ENCODE measurements at regions not wholly inside any gene's neighbourhood (a gene's known extent, or its start where the extent isn't known, plus 50 kb on each side); places are given as distances from the start of the nearest gene placed in this dataset.

DNA sequence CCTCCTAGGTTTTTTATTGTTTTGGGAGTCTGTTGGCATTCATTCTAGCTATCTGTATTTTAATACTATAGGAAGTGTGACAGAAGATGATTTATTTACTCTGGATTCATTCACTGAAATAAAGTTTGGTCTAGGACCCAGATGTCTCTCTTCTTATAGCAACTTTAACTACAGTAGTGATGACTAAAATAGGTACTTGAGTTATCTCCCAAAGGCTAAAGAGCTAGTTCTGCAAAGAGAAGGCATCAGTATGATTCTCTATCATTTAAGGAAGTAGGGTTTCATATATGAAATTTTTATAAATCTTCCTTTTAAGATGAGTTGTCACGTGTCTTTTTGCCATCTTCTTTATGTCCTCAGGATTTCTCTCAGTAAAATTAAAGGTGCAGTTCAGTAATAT lies 507.4 kb downstream of the KCTD12 start:
- no peak for ATAC-seq
- intact Hi-C loops (cut with DNase I) = no loop called here
- no peak for DNase-seq (ENCODE audit: missing footprints)

DNA sequence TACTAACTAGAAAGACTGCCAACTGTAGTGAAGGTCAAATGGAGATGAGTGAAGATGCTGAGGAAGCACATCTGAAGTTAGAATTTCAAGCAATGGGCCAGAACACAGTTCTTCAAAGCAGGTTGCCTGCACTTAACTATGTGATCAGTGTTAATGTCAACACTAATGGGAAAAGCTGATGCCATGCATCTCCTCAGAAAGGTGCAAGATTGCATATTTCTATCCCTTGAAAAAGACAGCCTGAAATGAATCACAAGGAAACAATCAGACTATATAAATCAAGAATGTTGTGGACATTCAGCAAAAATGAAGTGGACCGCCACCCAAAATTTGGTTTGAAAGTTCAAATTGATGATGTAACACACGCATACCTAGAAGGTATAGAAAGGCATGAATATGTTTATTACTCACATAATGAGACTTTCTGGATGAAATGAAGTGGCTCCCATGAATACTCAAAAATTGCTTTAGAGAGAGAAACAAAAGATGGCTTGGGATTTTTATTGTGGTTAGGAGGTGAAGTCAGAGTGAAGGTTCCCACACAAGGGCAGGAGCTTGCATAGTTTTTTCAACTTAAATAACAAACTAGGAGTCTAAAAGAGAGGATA lies 522.4 kb downstream of the KCTD12 start:
- no peak for DNase-seq (ENCODE audit: missing footprints)
- intact Hi-C loops (cut with DNase I) = no loop called here
- ATAC-seq = no peak

DNA sequence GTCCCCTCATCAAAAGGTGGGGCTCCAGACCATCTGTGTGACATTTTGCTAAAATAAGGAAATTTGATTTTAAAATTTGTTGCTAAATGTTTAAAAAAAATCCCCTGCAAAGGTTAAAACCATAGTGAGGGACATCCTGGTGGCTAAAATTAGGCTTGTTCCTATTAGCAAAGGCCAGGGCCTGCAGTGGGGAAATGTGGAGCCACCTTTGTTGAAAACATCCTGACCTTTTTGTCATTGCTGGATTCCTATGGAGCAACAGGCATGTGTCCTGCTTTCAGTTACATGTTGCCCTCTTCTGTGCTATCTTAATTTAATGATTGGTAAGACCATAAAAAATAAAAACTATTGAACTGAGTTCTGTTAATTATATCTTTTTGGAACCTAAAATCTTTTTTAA lies 524.3 kb downstream of the KCTD12 start:
- intact Hi-C loops (cut with DNase I) = no loop called here
- no peak for ATAC-seq

DNA sequence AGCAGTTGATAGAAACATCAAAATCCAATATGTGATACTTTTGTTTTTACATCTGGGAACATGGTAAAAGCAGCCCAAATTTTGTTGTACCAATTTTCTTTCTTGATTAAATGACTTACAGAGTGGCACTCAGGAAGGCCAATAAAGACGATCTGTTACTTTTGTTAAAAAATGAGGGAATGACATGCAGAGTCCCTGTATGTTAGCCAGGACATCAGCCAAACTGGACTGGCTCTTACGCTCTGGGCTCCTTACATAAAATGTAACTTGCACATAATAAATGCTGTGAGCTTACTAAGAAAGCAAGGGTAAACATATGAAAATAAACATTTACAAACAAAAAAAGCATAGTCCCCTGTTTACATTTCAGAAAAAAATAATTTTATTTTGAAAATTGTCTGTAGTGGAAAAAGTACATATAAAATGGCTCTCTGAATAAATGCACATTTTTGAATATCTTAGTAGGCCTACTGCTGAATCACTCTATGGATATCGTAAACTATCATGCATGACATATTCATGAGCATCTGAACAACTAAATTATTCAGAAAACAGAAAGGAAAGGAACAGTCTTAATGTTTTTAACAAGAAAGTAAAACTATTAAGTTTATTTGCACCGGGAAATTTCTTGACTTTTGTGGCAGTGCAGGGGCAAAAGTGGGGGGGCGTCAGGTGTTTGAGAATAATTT lies 534.5 kb downstream of the KCTD12 start:
- DNase-seq (ENCODE audit: missing footprints) (no peak), ATAC-seq (no peak)
- intact Hi-C loops (cut with DNase I) = no loop called here

More for the DNA sequence above, 524.3 kb downstream of the KCTD12 start:
- DNase-seq (ENCODE audit: missing footprints) = no peak

DNA sequence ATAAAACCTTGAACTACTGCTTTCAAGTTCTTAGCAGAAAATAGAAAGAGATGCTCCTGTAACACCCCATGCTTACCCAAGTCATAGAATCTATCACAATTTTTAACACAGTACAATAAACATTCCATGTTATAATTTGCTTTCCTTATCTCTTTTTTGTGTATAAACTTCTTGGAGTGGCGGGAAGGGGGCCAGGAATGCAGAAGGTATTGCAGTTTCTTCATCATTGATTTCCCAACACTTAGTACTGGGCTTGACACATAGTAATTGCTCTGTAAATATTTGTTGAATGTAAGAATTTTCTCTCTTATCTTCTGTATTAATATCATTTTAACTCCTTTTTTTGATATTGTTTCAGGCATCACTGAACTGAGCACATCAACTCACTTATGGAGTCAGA lies 535.8 kb downstream of the KCTD12 start:
- intact Hi-C loops (cut with DNase I) = no loop called here
- no peak for ATAC-seq
- no peak for DNase-seq (ENCODE audit: missing footprints)

DNA sequence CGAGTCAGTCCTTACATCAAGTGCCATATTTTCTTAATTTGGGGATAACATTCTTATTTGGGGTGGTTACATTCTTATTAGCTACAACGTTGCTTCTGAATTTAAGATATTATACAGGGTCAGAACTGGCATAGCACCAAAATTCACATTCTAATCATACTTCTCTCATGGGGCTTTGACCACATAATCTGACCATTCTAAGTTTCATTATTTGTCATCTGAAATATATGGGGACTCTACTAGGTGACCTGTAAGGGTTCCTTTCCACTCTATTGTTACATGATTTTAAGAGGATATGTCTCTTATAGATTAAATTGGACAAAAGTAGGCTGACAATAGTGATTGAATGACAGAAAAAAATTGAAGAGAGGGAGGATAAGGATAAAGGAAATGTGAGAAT lies 536.5 kb downstream of the KCTD12 start:
- intact Hi-C loops (cut with DNase I) = no loop called here
- DNase-seq (ENCODE audit: missing footprints) = no peak
- no peak for ATAC-seq

DNA sequence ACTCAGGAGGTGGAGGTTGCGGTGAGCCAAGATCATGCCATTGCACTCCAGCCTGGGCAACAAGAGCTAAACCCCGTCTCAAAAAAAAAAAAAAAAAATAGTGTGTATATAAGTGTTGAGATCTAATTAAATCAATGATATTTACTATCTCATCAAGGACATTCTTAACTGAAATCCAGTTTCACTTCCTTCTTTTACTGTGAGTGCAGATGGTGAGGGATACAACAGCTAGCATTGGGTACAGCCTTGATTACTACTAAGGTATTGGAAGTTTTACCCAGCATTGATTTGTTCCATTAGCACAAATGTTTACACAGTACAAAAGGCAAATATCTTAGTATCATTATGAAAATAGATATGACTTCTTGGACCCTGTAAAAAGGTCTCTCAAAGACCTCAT lies 546.6 kb downstream of the KCTD12 start:
- DNase-seq (ENCODE audit: missing footprints) (no peak), ATAC-seq (no peak)
- intact Hi-C loops (cut with DNase I) = no loop called here

DNA sequence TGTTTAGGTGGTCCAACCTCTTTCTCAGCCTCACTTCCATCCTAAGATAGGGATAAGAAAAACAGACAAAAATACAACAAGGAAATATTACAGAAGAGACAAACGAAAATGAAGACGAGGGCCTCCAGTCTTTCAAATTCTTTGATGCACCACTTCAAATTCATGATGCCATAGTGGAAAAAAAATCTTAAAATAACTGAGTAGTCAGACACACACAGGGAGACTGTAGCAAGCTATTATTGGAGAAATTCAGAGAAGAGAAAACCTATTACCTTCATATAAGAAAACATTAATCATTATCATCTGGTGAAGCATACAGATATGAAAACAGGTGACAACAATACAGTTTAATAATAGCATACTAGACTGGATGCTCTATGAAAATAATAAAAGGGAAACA lies 548.2 kb downstream of the KCTD12 start:
- ATAC-seq = no peak
- intact Hi-C loops (cut with DNase I) = no loop called here
- no peak for DNase-seq (ENCODE audit: missing footprints)

DNA sequence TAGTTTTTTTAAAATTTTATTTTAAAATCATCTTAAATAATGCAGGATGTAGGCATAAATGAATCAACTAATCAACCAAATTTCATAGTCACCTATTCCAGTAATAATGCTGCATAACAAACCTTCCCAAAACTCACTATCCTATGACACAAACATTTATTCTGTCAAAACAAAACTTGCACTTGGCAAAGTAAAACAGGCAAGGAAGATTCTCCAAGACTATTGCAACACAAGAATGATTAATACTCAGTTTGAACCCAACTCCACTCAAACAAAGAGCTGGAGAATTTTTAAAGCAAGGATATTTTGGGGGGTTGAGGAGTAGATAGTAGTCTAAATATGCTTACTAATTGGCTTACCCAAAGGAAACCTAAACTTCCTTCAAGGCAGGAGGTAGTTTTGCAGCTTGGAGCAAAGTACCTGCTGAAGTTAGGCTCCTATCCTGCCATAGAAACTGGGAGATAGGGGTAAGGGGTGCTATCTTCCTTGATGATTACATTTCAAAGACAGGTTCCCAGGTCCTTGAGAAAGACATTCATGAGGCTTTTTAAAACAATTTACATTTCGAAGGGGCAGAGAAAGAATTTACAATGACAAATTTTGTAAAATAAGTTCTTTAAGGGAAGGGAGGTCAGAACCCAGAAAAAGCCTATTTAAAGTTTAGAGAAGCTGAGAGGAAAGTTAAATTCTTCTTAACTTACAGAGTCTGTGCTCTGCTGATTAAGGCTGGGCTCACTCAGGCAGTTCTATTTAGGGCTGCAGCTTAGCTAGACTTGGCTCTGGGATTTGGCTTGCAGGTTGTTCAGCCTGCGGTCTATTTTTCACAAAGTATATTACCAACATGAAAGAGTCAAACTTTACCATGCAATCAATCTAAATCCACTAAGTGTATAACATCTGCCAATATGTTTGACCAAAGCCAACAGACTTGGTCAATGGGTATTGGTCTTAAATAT lies 549.0 kb downstream of the KCTD12 start:
- ATAC-seq (peak; percentile 65), DNase-seq (ENCODE audit: missing footprints) (no peak)
- intact Hi-C loops (cut with DNase I) = no loop called here

DNA sequence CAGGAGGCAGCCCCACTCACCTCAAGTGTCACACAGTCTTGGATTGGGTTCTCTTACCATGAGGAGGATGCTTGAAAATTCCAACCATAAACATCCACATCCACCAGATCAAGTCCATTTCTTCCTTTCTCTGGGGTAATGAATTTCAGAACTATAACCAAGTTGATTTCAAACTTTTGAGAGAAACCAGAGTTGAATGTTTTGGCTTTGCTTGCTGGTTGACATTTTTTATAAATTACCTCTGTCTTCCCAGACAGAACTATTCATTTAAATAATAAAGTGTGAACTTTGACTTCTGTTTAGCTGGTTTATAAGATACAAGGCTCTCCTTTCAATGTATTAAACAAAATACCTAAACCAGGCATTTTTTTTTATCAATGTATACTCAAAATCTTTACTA lies 550.7 kb downstream of the KCTD12 start:
- DNase-seq (ENCODE audit: missing footprints) (no peak), ATAC-seq (no peak)
- intact Hi-C loops (cut with DNase I) = no loop called here

DNA sequence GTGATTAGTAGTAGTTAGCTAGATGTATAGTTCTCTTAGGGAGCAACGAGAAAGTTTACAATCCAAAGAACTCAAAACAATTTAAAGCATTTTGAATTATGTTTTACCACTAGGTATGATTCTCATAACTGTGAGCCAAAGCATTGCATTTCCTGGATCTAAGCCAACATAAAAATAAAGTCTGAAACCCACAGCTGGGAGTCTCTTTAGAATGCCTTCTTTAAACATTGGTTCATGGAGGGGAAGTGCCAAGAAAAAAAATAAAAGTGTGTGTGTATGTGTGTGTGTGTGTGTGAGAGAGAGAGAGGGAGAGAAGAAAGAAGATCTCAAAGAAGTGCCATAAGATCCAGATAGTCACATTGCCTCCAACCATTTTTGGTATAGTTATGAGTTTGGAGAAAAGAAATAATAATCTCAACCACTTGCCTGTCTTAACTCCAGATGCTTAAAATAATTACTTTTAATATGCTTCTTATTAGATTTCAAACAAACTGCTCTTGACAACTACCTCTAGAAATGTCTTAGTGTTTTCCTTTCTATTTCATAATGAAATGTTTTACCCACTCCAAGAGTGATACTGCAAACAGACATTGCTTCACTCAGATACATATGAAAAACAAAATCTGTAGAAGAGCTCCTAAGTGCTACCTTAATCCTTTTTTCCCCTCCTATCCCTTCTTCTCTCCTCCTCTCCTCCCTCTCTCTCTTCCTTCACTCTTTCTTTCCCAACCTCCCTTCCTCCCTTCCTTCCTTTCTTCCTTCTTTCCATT lies 554.1 kb downstream of the KCTD12 start:
- no peak for ATAC-seq
- DNase-seq (ENCODE audit: missing footprints) = no peak
- intact Hi-C loops (cut with DNase I) = no loop called here

DNA sequence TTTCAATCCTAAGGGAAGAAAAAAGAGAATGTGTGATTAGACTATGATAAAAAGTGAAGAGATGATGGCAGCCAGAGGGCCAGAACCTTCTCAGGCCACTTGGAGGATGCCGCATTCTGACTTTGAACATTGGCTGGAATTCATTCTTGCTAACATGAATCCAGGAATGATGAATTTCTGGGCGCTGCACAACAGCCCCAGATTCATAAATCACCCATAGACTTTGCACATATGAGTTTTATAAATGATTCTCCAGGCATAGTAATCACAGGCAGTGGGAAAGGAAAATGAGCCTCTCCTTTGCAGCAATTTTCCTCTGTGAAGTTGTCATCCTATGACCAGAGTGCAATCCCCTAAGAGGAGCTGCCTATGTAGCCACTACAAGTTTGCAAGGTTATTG lies 555.4 kb downstream of the KCTD12 start:
- no peak for DNase-seq (ENCODE audit: missing footprints)
- no peak for ATAC-seq
- intact Hi-C loops (cut with DNase I) = no loop called here

DNA sequence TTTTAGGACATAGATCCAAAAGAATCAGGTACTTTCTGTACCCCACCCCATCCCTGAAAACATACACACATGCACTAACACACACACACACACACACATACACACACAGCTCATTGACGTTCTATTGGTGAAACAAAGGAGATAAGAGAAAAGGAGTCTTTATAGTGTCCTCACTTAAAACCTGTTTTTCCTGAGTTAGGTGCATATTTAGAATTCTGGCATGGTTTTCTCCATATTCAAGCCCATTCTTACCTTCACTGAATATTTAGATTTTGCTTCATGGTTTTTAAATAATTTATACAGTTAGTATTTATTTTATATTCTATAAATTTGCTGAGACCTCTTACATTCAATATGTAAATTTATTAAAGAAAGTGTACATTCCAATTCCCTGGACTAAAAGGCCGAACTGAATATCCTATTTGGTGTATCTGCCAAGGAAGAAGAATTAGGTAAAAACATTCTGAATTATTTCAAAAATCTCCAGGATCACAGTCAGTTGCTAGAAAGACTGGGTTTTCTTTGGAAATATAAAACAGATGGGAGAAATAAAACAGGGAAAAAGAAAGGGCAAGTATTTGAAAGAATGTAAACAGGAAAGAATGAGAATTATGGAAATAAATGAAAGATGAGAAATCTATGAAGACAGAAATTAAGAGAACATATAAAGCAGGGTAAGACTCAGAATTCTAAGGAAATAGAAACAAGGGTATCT lies 556.2 kb downstream of the KCTD12 start:
- DNase-seq (ENCODE audit: missing footprints) (no peak), ATAC-seq (no peak)
- intact Hi-C loops (cut with DNase I) = no loop called here

DNA sequence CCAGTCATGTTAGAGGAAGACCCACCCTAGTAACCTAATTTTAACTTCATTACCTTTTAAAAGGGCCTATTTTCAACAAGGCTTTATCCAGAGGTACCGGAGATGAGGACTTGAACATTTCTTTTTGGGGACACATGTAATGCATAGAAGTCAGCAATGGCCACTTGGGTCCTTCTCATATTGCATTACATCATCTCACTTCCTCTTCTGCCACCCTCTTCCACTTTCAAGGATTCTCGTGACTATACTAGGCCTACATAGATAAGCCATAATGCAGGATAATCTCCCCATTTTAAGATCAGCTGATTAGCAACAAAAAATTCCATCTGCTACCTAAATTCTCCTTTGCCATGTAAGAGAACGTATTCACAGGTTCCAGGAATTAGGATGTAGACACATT lies 557.2 kb downstream of the KCTD12 start:
- no peak for ATAC-seq
- intact Hi-C loops (cut with DNase I) = no loop called here
- no peak for DNase-seq (ENCODE audit: missing footprints)

DNA sequence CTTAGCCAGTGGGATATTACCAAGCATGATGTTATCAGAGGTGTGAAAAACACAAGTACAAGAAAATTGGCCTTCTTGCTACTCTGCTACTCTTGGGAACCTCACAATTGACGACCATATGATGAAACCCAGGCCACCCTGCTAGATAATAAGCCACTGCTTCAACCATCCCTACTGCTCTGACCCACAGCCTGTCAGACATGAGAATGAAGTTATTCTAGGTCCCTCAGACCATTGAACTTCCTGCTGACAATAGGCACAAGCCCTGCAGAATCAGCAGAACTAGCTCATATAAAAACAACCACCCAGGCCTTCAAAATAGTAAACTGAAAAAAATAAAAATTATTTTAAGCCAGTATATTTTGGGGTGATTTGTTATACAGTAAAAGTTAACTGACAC lies 559.9 kb downstream of the KCTD12 start:
- DNase-seq (ENCODE audit: missing footprints) (no peak), ATAC-seq (no peak)
- intact Hi-C loops (cut with DNase I) = no loop called here

DNA sequence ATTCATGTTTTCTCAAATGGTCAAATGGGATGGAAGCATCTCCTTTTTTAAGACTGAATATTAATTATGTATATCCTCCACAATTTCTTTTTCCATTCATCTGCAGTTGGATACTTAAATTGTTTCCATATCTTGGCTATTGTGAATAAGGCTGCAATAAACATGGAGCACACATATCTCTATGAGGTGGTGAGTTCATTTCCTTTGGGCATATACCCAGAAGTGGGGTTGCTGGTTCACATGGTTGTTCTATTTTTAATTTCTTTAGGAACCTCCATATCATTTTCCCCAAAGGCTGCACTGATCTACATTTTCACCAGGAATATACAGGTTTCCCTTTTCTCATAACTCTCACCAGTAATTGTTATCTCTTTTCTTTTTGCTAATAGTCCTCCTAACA lies 566.3 kb downstream of the KCTD12 start:
- no peak for ATAC-seq
- intact Hi-C loops (cut with DNase I) = no loop called here
- DNase-seq (ENCODE audit: missing footprints) = no peak

DNA sequence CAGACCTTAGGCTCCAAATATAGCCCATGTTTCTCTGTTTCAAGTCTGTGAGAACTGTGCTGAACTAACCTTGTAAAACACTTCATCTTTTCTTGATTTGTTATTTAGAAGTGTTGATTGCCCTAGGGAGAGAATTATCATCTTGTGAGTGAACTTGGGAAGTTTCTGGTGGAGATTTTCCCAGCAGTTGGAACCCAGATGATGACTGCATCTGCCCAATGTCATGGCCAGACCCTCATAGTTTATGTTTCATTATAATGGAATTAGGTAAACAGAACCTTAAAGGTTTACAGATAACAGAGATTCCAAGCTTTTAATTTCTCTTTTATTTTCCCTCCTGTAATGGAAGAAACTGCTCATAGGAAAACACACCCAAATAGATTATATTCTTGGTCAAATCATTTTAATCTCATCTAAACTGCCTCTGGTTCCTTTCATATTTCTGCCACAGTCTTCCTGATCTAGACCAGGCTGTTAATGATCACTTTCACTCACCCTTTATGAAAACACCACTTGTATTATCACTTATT lies 569.1 kb downstream of the KCTD12 start:
- ATAC-seq (no peak), DNase-seq (ENCODE audit: missing footprints) (no peak)
- intact Hi-C loops (cut with DNase I) = no loop called here

DNA sequence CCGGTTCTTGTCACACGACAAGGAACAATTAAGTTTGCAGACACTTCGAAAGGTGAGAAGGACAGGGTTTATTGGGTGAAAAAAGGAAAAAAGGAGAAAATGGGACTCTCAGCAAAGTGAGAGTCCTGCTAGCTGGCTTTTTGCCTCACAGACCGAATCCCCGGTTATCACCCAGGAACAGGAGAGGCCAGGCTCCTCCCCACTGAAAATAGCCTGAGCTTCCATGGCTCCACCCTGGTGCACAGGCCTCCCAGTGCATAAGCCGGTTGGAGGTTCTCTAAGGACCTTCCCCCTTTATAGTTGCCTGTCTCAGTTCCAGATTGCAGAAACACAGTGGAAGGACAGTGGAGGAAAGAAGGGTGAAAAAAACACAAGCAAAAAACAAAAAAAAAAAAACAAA lies 571.7 kb downstream of the KCTD12 start:
- ATAC-seq (no peak), DNase-seq (ENCODE audit: missing footprints) (no peak)
- intact Hi-C loops (cut with DNase I) = no loop called here

Measured in Right ventricle myocardium inferior (tissue), 1 donor.